T-helper 22 cell (primary cell): ENCODE measurements at regions not wholly inside any gene's neighbourhood (a gene's known extent, or its start where the extent isn't known, plus 50 kb on each side); places are given as distances from the start of the nearest gene placed in this dataset.
"Not testable (repeated sequence)": the region's sequence is repeated elsewhere in the genome, so short reads cannot be mapped to it uniquely, and the experiment has no call there.

Source experiments
- DNase-seq: peaks from one replicate; pipeline ENCODE4 v3.0.0-alpha.2; 2020; ENCODE audit warnings: low read depth

DNA sequence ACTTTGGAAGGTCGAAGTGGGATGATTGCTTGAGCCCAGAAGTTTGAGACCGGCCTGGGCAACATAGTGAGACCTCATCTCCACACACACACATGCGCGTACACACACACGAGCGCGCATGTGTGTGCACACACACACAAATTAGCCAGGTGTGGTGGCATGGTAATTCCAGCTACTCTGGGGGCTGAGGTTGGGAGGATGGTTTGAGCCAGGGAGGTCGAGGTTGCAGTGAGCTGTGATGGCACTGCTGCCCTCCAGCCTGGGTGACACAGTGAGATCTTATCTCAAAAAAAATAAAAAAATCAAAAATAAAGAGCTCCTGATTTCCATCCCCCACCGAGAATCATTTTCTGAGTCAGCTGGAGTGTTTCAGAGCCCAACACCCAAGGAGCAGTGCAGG, 261.5 kb upstream of the PLGLB2 start:
- DNase-seq = not testable (repeated sequence)

- DNase-seq = not testable (repeated sequence)
Observed at GRCh38 chr2:87488021-87488420, 259.9 kb upstream of the PLGLB2 start.

- DNase-seq = not testable (repeated sequence)
Observed at GRCh38 chr2:87488991-87489390, 258.9 kb upstream of the PLGLB2 start.

DNA sequence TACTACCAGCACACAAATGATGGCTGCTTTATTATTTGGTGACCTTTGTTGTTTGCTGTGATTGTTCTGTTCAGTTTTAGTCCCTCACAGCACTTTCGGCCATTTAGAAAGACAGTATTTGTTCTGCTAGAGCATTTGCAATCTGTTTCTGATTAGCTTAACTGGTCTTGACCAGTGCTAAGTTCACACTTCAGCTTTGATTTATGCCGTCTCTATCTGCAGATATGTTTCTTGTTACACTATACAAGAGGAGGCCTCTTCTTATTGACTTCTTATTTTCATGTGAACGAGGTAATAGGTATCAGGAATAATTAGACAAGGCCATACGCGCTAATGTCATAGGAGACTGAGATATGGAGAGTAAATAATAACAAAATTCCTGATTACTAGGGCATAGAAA, 253.0 kb upstream of the PLGLB2 start:
- not testable (repeated sequence) for DNase-seq

DNA sequence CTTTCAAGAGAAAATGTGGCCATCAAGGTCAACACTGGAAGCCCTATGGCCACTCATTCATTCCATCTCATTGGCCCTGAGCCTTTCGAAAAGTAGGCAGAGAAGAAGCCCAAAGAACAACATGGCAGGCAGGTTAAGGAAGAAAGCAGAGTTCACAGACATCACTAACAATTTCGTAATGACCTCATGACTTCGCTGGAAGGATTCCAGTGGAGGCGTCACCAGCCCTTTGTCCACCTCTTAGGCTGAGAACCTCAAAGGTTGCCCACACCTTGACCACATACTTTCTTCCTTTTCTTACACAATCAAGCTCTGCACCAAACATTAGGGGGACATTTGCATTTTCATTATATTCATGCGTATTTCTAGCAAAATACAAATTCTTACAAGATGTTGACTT, 252.4 kb upstream of the PLGLB2 start:
- DNase-seq = not testable (repeated sequence)

DNA sequence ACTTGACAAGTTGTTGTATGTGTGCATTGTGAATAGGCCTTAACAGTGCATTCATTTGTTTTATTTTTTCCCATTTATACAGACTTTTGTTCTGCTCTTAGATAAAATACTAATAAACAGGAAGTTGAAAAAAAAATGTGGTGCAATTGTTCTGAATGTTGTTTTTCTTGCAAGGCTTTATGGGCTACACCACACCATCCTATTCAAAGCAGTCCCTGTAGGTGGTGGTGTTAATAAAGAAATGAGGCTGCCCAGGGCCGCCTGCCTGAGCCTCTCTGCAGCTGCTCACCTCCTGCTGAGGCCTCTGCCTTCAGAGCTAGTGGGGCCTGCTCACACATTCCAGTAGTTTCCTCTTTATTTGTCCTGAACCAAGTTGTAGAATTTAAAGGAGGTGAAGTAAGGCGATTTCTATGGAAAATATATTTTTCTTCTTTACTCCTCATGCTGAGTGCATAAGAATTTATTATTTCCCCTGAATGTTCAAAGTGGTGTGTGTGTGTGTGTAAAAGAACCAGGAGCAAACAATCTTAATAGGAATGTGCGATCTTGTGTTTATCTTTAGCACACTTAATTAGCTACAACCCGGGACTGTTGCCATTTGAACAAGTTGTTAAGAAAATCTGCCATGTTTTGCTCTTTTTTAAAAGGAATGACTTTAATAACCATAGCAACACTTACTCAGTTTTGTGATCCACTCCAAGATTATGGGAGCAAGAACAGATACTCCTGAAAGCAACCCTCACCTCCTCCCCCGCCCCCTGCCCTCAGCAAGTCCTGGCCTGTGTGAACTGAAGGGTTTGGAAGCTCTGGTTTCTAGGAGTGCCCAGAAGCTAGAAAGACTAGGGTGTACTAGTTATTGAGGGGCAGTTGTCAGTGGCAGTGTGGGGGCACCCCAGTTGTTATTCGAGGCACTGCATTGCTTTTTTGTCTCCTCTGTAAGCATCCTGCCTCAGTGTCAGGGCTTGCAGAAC, 251.6 kb upstream of the PLGLB2 start:
- DNase-seq = peak; percentile 15

GRCh38 chr2:87497135-87497534, 250.8 kb upstream of the PLGLB2 start:
- not testable (repeated sequence) for DNase-seq

DNA sequence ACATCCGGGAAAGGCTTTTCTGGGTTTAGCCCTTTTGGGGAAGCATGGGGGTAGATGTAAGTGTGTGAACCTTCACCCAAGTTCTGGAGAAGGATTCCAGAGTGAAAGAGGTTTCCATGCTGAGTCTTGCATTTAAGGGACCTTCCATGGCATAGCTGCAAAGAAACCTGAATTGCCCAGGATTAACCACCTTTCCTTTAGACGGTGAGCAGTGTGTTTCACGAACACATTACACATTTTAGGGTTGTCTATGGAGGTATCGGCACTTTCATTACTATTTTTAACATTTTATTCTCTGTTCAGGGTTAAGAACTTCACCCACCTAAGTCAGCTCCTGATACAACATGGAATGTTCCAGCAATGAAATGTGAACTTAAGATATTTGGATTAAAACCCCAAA, 250.2 kb upstream of the PLGLB2 start:
- DNase-seq = not testable (repeated sequence)

DNA sequence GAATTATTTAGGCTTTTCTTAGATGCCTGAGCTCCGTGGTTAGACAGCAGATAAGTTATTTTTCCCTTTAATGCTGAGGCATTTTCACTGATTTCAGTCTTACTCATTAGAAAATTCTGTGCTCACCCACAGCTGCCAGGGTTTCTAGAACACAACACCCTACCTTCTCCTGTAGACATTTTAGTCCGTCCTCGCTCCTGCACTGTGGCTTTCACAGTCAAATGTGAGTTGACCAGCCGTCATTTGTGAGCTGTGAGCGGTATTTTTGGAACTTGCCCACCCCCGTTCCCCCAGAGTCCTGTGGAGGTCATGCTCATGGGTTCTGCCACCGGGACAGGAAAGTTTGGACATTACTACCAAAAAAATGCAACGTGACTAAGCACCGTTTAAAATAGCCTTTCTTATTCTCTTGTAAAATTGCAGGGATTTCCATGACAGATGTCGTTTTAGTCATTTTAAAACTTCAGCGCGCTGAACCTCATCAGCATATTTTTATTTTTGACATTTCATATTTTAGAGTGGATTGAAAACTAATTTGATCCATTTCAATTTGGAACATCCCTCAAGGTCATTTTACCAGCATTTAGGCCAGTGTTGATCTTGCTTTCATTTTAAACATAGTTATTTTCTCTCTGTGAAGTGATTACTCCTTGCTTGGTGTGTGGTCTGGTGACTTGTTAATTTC, 249.6 kb upstream of the PLGLB2 start:
- not testable (repeated sequence) for DNase-seq

- not testable (repeated sequence) for DNase-seq
Observed at GRCh38 chr2:87498854-87499238, 249.0 kb upstream of the PLGLB2 start.

DNA sequence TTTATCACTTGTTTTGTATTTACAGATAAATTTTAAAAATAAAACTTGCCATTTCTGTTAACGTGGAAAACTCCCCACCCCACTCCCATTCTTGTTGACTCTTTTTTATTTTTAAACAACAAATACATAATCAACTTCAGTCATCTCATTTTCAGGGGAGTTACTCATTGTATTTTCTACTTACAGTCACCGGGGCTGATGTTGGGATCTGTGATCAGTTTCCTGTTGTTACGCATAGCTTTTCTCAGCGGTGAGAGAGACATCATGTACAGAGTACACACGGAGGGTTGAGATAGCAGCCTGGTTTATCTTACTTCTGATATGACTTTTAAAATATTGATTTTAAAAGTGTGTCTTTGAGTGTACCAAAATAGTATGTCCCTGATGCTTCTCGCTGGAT, 248.0 kb upstream of the PLGLB2 start:
- DNase-seq = not testable (repeated sequence)

GRCh38 chr2:87500421-87500820, 247.5 kb upstream of the PLGLB2 start:
- DNase-seq = not testable (repeated sequence)

- not testable (repeated sequence) for DNase-seq
Observed at GRCh38 chr2:87500951-87501350, 246.9 kb upstream of the PLGLB2 start.

DNA sequence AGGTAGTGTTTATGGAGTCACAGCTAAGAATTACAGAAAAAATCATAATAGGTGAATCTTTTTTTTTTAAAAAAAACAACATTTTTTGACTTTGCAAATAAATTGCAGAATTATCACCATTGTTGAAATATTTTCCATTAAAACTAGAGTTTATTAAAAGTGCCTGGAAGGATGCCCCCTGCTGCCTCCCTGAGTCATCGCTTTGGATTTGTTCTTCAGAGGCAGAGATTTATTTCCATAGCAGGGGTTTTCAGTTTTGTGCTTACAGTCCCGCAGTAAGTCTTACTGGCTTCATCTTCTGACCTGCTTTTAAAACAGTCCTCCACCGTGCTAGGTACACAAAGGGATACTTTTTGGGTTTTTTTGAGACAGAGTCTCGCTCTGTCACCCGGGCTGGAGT, 244.9 kb upstream of the PLGLB2 start:
- DNase-seq = not testable (repeated sequence)

GRCh38 chr2:87505239-87505638, 242.6 kb upstream of the PLGLB2 start:
- not testable (repeated sequence) for DNase-seq

DNA sequence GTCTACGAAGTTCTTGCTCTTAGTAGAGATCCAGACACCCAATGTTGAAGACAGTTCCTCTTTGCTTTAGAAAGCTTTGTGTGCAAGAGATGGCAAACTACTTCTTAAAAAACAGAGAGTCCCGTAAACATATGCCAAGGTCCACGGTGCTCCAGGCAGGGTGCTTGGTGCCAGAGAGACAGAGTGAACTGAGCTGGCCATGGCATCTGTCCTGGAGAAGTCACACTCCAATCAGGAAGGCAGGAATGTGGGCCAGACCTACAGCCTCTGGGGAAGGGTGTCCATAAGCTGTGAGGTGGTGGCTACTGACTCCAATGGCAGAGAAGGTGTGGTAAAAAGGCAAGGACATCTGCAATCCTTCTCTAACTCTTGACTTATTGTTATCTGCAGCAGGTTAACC, 242.0 kb upstream of the PLGLB2 start:
- not testable (repeated sequence) for DNase-seq

DNA sequence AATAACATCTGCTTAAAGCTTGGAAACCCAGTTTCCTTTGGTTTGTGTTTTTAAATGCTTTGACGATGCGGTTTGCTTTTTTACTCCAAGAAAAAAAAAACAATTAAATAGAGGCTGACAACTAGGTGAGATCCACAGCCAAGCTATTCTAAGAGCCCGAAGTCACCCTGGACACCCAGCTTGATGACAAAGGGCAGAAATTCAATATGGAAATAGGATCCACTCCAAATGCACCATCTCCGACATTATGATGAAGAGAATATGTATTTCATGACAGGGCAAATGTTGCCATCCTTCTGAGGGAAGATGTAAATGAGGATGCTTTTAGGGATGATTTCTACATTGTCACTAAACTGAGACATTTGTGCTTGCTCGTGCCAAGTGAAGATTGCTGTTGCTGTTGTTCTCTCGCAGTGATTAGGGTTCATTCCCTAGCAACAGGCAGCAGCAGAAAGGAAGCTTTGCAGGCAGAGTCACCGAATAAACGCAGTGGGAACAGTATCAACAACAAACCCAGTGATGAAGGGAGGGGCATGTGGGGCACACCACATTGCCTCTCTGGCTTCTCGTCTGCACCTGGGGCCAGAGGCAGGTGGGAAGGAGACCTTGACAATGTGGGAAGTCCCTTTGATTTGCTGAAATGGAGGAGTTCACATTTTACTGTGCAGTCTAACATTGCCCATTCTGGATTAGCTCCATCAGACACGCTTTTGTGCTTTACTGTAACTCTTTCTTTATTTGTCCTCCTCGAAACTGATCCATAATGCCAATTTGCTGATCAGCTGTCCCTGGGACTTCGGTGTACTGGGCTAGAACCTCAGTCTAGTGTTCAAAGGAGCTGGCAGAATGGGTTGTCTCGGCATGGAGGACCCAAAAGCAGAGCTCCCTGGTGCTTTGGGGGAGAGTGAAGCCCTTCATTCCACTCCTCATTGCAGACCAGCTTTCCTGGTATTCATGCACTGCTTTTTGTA, 240.2 kb upstream of the PLGLB2 start:
- DNase-seq = peak; percentile 12

DNA sequence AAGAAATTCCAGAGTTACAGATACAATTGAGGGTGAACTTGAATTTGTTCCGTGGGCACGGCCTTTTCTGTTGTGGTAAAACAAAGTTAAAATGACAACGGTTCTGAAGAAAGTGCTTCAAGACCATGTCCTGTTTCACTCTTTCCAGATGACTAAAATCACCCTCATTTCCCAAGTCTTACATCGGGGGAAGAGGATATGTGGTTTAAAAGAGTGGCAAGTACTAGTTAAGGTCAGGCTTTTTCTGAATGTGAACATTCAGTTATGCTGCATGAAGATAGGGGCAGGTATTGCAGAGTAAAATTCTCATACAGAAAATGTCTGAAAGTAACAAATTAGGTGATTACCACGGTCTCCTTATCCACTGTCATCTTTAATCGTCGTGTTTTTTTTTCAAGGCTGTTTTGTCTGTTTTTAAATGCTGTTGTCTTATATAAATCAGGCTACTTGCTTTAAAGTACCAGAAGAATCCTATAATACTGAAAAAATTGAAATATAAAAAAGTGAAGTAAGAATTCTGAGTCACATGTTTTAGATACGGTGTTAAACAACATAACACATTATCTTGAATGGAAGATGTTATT, 236.6 kb upstream of the PLGLB2 start:
- DNase-seq = not testable (repeated sequence)

GRCh38 chr2:87512864-87513530, 234.9 kb upstream of the PLGLB2 start:
- DNase-seq = not testable (repeated sequence)

DNA sequence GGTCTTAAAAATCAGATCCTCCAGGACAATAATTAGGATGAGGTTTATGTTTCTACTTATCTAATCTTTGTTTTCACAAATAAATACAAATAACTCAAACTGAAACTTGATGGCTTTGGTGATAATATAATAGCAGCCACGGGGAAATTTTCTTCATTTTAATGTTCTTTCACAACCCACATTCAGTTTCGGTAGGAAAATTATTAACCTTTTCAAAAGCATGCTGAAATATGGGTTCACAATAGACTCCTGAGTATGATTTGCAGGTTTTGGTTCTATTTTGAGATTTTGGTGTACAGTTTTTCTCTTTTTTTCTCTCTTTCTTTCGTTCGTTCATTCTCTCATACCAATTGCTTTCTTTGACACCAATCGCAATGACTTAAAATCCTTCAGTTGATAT, 233.9 kb upstream of the PLGLB2 start:
- DNase-seq = not testable (repeated sequence)

GRCh38 chr2:87514515-87514914, 233.4 kb upstream of the PLGLB2 start:
- DNase-seq = not testable (repeated sequence)
